Left lung (tissue), 4 donors: ENCODE measurements at regions not wholly inside any gene's neighbourhood (a gene's known extent, or its start where the extent isn't known, plus 50 kb on each side); places are given as distances from the start of the nearest gene placed in this dataset.

Experiments used
- ATAC-seq: fragments of 200-7000 bp; cut with Tn5 transposase; one replicate; pipeline ENCODE4 v1.9.1; 2020; ENCODE audit warnings: moderate library complexity
- DNase-seq, 4 donors: peaks; one replicate each; pipeline ENCODE4 v3.0.0-alpha.2; 2013 to 2020
- H3K27ac ChIP-seq, 2 donors: fragments of 200-600 bp; sonication (generic) in 1 of 2; one replicate each; pipeline versions ENCODE4 v1.5.0 to v1.8.0; 2020 to 2021
- H3K27me3 ChIP-seq, 2 donors: fragments of 200-600 bp; sonication (generic) in 1 of 2; one replicate each; pipeline versions ENCODE4 v1.5.0 to v1.8.0; 2020 to 2021
- H3K36me3 ChIP-seq, 2 donors: fragments of 200-600 bp; sonication (generic) in 1 of 2; one replicate each; pipeline versions ENCODE4 v1.5.0 to v1.8.0; 2020 to 2021
- H3K4me1 ChIP-seq, 2 donors: fragments of 200-600 bp; one replicate each; pipeline ENCODE4 v1.8.0; 2021
- H3K4me3 ChIP-seq, 2 donors: fragments of 200-600 bp; sonication (generic) in 1 of 2; one replicate each; pipeline versions ENCODE4 v1.5.0 to v1.8.0; 2020 to 2021; ENCODE audit warnings: mild to moderate bottlenecking in 1 of 2
- H3K9me3 ChIP-seq, 2 donors: fragments of 200-600 bp; sonication (generic) in 1 of 2; one replicate each; pipeline versions ENCODE4 v1.5.0 to v1.8.0; 2020 to 2021
- intact Hi-C, 2 donors: fragments of 100-400 bp; cut with DNase I; formaldehyde crosslinking; loops; one replicate each; pipeline versions ENCODE4 v1.11.2 to v1.14.2; 2022
- TF ChIP-seq, protein P1 (sequence below), 2 donors: fragments of 200-600 bp; sonication (generic) in 1 of 2; IDR thresholded peaks; one replicate each; pipeline versions ENCODE4 v1.5.0 to v1.8.0; 2021; ENCODE audit warnings: antibody characterized with exemption in 2 of 2
- donor health status: DM: no; HTN: yes; CAD: no.
- donor health status: DM: no; HTN: no; CAD: no.

DNA sequence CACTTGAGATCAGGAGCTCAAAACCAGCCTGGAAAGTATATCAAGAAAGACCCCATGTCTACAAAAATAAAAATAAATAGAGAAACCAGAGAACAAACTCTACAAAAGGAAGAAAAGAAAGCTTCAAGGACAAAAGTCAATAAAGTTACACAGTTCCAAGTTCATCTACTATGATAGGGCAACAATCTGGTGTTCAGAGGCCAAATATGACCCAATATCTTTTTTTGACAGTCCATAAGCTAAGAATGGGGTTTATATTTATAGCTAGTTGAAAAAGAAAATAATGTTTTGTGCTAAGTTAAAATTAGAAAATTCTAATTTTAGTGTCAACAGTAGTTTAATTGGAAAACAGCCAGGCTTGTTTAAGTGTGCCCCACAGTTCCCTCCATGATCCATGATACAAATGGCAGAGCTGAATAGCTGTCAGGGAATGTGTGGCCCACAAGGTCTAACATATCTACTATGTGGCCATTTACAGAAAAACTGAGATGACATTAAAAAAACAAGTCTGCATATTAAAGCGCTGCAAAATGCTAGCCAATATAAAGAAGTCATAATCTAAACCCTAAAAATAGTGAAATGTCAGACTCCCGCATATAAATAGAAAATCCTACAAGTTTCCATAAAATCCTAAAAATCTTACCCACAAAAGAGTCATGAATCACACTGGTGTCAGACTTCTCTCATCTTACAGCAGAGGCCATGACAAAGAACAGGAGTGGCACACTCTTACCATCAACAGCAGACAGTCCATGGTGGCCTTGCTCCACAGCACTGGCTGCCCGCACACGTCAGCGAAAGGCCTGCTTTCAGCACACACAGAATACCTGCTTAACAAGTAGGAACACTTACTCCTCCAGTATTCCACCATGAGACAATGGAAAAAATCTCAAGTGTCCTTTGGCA lies 281.9 kb upstream of the HSFY2 start:
- intact Hi-C loops = no loop called here
- no peak overlapping the region for H3K27ac ChIP-seq
- H3K4me3 ChIP-seq = no peak overlapping the region
- DNase-seq (no peak), ATAC-seq (no peak)
- no peaks in the 10 kb centered on the region for H3K36me3 ChIP-seq
- no peaks in the 10 kb centered on the region for H3K27me3 ChIP-seq
- no peaks in the 10 kb centered on the region for H3K4me1 ChIP-seq
- H3K9me3 ChIP-seq = no peaks in the 10 kb centered on the region
- TF ChIP-seq, protein P1, sequence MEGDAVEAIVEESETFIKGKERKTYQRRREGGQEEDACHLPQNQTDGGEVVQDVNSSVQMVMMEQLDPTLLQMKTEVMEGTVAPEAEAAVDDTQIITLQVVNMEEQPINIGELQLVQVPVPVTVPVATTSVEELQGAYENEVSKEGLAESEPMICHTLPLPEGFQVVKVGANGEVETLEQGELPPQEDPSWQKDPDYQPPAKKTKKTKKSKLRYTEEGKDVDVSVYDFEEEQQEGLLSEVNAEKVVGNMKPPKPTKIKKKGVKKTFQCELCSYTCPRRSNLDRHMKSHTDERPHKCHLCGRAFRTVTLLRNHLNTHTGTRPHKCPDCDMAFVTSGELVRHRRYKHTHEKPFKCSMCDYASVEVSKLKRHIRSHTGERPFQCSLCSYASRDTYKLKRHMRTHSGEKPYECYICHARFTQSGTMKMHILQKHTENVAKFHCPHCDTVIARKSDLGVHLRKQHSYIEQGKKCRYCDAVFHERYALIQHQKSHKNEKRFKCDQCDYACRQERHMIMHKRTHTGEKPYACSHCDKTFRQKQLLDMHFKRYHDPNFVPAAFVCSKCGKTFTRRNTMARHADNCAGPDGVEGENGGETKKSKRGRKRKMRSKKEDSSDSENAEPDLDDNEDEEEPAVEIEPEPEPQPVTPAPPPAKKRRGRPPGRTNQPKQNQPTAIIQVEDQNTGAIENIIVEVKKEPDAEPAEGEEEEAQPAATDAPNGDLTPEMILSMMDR (IDR thresholded peaks at IDR 0.05) = no peak

DNA sequence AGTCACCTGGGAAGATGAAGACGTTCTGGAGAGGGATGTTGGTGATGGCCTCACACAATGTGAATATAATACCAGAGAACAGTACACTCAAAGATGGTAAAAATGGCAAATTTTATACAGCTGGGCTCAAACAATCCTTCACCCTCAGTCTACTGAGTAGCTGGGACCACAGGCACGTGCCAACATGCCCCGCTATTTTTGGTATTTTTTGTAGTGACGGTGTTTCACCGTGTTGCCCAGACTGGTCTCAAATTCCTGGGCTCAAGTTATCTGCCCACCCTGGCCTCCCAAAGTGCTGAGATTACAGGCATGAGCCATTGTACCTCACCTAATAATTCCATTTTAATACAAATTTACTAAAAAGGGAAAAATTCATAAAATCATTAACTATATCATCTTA lies 280.3 kb upstream of the HSFY2 start:
- DNase-seq (no peak), ATAC-seq (no peak)
- Histone ChIP-seq H3K4me1 (no peaks in the 10 kb centered on the region), H3K27ac (no peak overlapping the region), H3K27me3 (no peaks in the 10 kb centered on the region), H3K4me3 (no peak overlapping the region), H3K9me3 (no peaks in the 10 kb centered on the region), H3K36me3 (no peaks in the 10 kb centered on the region)
- intact Hi-C loops = no loop called here
- TF ChIP-seq, protein P1 (IDR thresholded peaks at IDR 0.05) = no peak

DNA sequence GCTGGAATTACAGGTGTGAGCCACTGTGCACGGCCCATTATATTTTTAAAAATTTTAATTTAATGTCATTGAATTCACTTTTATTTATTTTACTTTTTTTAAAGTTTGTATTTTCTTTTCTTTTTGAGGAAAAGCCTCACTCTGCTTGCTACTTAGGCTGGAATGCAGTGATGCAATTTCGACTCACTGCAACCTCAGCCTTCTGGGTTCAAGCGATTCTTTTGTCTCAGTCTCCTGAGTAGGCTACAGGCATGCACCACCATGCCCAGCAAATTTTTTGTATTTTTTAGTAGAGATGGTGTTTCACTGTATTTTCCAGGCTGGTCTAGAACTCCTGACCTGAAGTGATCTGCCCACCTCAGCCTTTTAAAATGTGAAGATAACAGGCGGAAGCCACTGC lies 277.5 kb upstream of the HSFY2 start:
- TF ChIP-seq, protein P1 (IDR thresholded peaks at IDR 0.05) = no peak
- Histone ChIP-seq H3K27me3 (no peaks in the 10 kb centered on the region), H3K36me3 (no peaks in the 10 kb centered on the region), H3K9me3 (no peaks in the 10 kb centered on the region), H3K4me3 (no peak overlapping the region), H3K27ac (no peak overlapping the region), H3K4me1 (no peaks in the 10 kb centered on the region)
- ATAC-seq (no peak), DNase-seq (no peak)
- intact Hi-C loops = no loop called here

DNA sequence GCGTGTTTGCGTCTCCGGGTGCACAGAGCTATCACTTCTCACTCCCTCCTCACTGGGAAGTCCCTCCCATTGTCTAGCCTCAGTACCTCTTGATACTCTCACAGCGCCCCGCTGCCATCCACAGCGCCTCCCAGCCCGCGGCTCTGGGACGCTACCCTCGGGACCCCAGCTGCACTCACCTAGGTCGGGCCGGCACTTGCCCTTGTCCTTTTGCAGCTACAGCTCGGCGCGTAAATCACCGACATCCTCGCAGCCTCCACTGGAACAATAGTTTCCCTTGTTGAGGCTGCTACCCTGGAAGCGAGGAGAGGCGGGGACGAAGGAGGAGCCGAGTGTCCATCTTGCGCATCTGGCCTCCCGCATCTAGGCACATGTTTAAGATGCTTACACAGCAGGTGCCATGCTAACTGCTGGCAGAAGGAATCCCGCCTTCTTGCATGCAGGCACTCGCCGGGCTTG lies 269.5 kb upstream of the HSFY2 start:
- no peak for DNase-seq
- H3K36me3 ChIP-seq = no peaks in the 10 kb centered on the region
- ATAC-seq = no peak
- no peaks in the 10 kb centered on the region for H3K27me3 ChIP-seq
- TF ChIP-seq, protein P1 (IDR thresholded peaks at IDR 0.05) = no peak
- no peak overlapping the region for H3K27ac ChIP-seq
- H3K9me3 ChIP-seq = no peaks in the 10 kb centered on the region
- no peaks in the 10 kb centered on the region for H3K4me1 ChIP-seq
- intact Hi-C loops = no loop called here
- no peak overlapping the region for H3K4me3 ChIP-seq

DNA sequence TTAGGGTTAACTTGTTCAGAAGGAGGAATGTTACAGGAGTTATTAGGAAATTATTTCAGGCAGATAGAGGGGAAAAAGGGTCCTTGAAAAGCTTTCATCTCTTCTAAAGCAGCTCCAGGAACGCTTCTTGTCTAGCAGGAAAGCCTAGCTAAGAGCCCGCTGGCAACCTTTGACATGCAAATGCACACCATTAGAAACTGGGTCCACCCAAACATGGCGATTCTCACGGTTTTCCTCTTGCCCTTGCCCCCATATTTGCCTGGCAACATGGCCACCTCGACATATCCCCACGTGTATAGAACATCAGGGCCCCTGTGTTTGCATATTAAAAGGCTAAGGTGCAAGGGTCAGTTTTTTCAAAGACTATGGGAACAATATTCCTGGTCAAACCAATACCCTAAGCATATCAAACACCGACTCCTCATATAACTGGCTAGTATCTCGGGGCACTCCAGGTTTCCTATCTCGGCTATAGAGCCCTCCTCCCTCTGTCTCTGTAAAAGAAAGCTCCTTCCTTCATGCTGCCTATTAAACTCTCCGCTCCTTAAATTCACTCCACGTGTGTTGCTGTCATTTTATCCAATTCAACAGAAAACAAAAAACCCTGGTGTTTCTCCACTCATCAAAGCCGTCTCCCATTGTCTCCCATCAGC lies 268.9 kb upstream of the HSFY2 start:
- peak in 1 of 4 donors; percentile 4 for DNase-seq

More for the DNA sequence above, 268.9 kb upstream of the HSFY2 start:
- no peaks in the 10 kb centered on the region for H3K27me3 ChIP-seq
- no peaks in the 10 kb centered on the region for H3K9me3 ChIP-seq
- H3K4me3 ChIP-seq = no peak overlapping the region
- no peak for ATAC-seq
- intact Hi-C loops = no loop called here
- TF ChIP-seq, protein P1 (IDR thresholded peaks at IDR 0.05) = no peak
- no peaks in the 10 kb centered on the region for H3K36me3 ChIP-seq
- no peaks in the 10 kb centered on the region for H3K4me1 ChIP-seq
- H3K27ac ChIP-seq = no peak overlapping the region
